CD4-positive, alpha-beta T cell (primary cell): ENCODE measurements at regions not wholly inside any gene's neighbourhood (a gene's known extent, or its start where the extent isn't known, plus 50 kb on each side); places are given as distances from the start of the nearest gene placed in this dataset.

Experiments used
- ATAC-seq: fragments of 200-7000 bp; cut with Tn5 transposase; one replicate; pipeline ENCODE4 v1.10.0; 2022; ENCODE audit warnings: mild to moderate bottlenecking; ENCODE audit not compliant: poor library complexity
- CTCF ChIA-PET: fragments of 350-600 bp; sonication (Branson Sonifier 250); formaldehyde crosslinking; loops from one replicate; lab custom pipeline; 2021; ENCODE audit warnings: antibody characterized with exemption, inconsistent platforms; lab: Charles Lee
- POLR2A ChIA-PET: fragments of 350-600 bp; sonication (Branson Sonifier 250); formaldehyde crosslinking; loops from one replicate; lab custom pipeline; 2021; ENCODE audit warnings: antibody characterized with exemption, inconsistent platforms; lab: Charles Lee
- DNase-seq, 14 experiments: peaks; one replicate each; pipeline ENCODE4 v3.0.0-alpha.2; 2013 to 2020; ENCODE audit warnings: mixed read lengths in 2 of 14
- H3K27ac ChIP-seq, 2 donors: one replicate each; pipeline versions ENCODE4 v1.5.1 to v1.7.0; 2013; ENCODE audit warnings: low read length in 2 of 2, low read depth in 1 of 2, mild to moderate bottlenecking in 1 of 2
- H3K27me3 ChIP-seq, 2 experiments: 1 replicate in 1 of 2; 2 replicates in 1 of 2; pipeline versions ENCODE4 v1.6.1 to v1.7.0; 2013; ENCODE audit warnings: low read length in 2 of 2, control low read depth in 1 of 2, mild to moderate bottlenecking in 1 of 2, moderate library complexity in 1 of 2; ENCODE audit not compliant: insufficient read depth in 2 of 2, control insufficient read depth in 1 of 2
- H3K36me3 ChIP-seq: one replicate; pipeline ENCODE4 v1.6.1; 2013; ENCODE audit warnings: low read length, control low read depth; ENCODE audit not compliant: insufficient read depth
- H3K4me1 ChIP-seq: one replicate; pipeline ENCODE4 v1.6.1; 2013; ENCODE audit warnings: low read length, control low read depth; ENCODE audit not compliant: insufficient read depth
- H3K4me3 ChIP-seq: one replicate; pipeline ENCODE4 v1.5.1; 2013; ENCODE audit warnings: mild to moderate bottlenecking, low read length, moderate library complexity
- H3K9me3 ChIP-seq, 2 experiments: 1 replicate in 1 of 2; 2 replicates in 1 of 2; pipeline versions ENCODE4 v1.6.1 to v1.7.0; 2013; ENCODE audit warnings: low read length in 2 of 2, mild to moderate bottlenecking in 2 of 2, control low read depth in 1 of 2, moderate library complexity in 1 of 2; ENCODE audit not compliant: control insufficient read depth in 1 of 2, insufficient read depth in 1 of 2
- H3K27ac Mint-ChIP-seq: one replicate; pipeline ENCODE4 v1.8.0; 2020; ENCODE audit warnings: mixed read lengths
- H3K27me3 Mint-ChIP-seq: one replicate; pipeline ENCODE4 v1.8.0; 2021; ENCODE audit warnings: mixed read lengths
- H3K36me3 Mint-ChIP-seq: one replicate; pipeline ENCODE4 v1.8.0; 2021; ENCODE audit warnings: low read depth, mixed read lengths
- H3K4me1 Mint-ChIP-seq: one replicate; pipeline ENCODE4 v1.8.0; 2021; ENCODE audit warnings: low read depth, mixed read lengths
- H3K4me3 Mint-ChIP-seq: one replicate; pipeline ENCODE4 v1.8.0; 2020; ENCODE audit warnings: mild to moderate bottlenecking, mixed read lengths
- H3K9me3 Mint-ChIP-seq: one replicate; pipeline ENCODE4 v1.8.0; 2020; ENCODE audit warnings: mixed read lengths
- intact Hi-C, 2 experiments: fragments of 100-400 bp; cut with DNase I in 1 of 2; cut with micrococcal nuclease in 1 of 2; formaldehyde crosslinking; loops; one replicate each; pipeline versions ENCODE4 v1.15.1 to v1.9.0; 2023 to 2025; cut with DNase I, micrococcal nuclease
- TF ChIP-seq, protein P1 (sequence below): fragments of 200-600 bp; IDR thresholded peaks from one replicate; pipeline ENCODE4 v1.8.0; 2022; ENCODE audit warnings: antibody characterized with exemption, mild to moderate bottlenecking

- Histone ChIP-seq H3K4me1 (no peaks in the 10 kb centered on the region), H3K27ac (no peak overlapping the region), H3K4me3 (no peak overlapping the region), H3K27me3 (no peaks in the 10 kb centered on the region), H3K36me3 (no peaks in the 10 kb centered on the region), H3K9me3 (no peaks in the 10 kb centered on the region)
- Mint-ChIP-seq H3K4me3 (no peak overlapping the region), H3K27me3 (peaks cover 7% of the 10 kb centered on the region), H3K27ac (no peak overlapping the region), H3K36me3 (no peaks in the 10 kb centered on the region), H3K4me1 (no peaks in the 10 kb centered on the region), H3K9me3 (no peaks in the 10 kb centered on the region)
- ChIA-PET CTCF (no interaction called here), POLR2A (no interaction called here)
- no peak for ATAC-seq
- DNase-seq: no peak
- TF ChIP-seq, protein P1, sequence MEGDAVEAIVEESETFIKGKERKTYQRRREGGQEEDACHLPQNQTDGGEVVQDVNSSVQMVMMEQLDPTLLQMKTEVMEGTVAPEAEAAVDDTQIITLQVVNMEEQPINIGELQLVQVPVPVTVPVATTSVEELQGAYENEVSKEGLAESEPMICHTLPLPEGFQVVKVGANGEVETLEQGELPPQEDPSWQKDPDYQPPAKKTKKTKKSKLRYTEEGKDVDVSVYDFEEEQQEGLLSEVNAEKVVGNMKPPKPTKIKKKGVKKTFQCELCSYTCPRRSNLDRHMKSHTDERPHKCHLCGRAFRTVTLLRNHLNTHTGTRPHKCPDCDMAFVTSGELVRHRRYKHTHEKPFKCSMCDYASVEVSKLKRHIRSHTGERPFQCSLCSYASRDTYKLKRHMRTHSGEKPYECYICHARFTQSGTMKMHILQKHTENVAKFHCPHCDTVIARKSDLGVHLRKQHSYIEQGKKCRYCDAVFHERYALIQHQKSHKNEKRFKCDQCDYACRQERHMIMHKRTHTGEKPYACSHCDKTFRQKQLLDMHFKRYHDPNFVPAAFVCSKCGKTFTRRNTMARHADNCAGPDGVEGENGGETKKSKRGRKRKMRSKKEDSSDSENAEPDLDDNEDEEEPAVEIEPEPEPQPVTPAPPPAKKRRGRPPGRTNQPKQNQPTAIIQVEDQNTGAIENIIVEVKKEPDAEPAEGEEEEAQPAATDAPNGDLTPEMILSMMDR: no peak
- intact Hi-C loops: no loop called here
Observed at GRCh38 chr1:220336391-220337031, 64.3 kb upstream of the RAB3GAP2 start.

GRCh38 chr1:220335668-220336067, 63.4 kb upstream of the RAB3GAP2 start:
- Histone ChIP-seq H3K4me1 (no peaks in the 10 kb centered on the region), H3K9me3 (no peaks in the 10 kb centered on the region), H3K27ac (no peak overlapping the region), H3K27me3 (no peaks in the 10 kb centered on the region), H3K4me3 (no peak overlapping the region), H3K36me3 (no peaks in the 10 kb centered on the region)
- H3K4me1 Mint-ChIP-seq: no peaks in the 10 kb centered on the region
- ChIA-PET POLR2A (no interaction called here), CTCF (no interaction called here)
- ATAC-seq: no peak
- no peak overlapping the region for H3K27ac Mint-ChIP-seq
- H3K27me3 Mint-ChIP-seq: peaks cover 7% of the 10 kb centered on the region
- TF ChIP-seq, protein P1: no peak
- intact Hi-C loops: no loop called here
- no peaks in the 10 kb centered on the region for H3K36me3 Mint-ChIP-seq
- no peak for DNase-seq
- no peaks in the 10 kb centered on the region for H3K9me3 Mint-ChIP-seq
- no peak overlapping the region for H3K4me3 Mint-ChIP-seq

GRCh38 chr1:220331318-220331717, 59.1 kb upstream of the RAB3GAP2 start:
- Histone ChIP-seq H3K4me1 (no peaks in the 10 kb centered on the region), H3K27ac (no peak overlapping the region), H3K9me3 (no peaks in the 10 kb centered on the region), H3K36me3 (no peaks in the 10 kb centered on the region), H3K4me3 (no peak overlapping the region), H3K27me3 (peaks cover 0 to 2% of the 10 kb centered on the region in 2 experiments)
- intact Hi-C loops: no loop called here
- ATAC-seq (no peak), DNase-seq (no peak)
- ChIA-PET POLR2A (no interaction called here), CTCF (no interaction called here)
- H3K27ac Mint-ChIP-seq: no peak overlapping the region
- no peaks in the 10 kb centered on the region for H3K9me3 Mint-ChIP-seq
- no peak overlapping the region for H3K4me3 Mint-ChIP-seq
- peaks cover 4% of the 10 kb centered on the region for H3K27me3 Mint-ChIP-seq
- no peaks in the 10 kb centered on the region for H3K36me3 Mint-ChIP-seq
- H3K4me1 Mint-ChIP-seq: no peaks in the 10 kb centered on the region
- TF ChIP-seq, protein P1: no peak
